Trophoblast cell (in vitro differentiated cells and primary cell): ENCODE measurements at regions not wholly inside any gene's neighbourhood (a gene's known extent, or its start where the extent isn't known, plus 50 kb on each side); places are given as distances from the start of the nearest gene placed in this dataset.

Source experiments
- DNase-seq, 2 donors: peaks; one replicate each; pipeline ENCODE4 v3.0.0-alpha.2; 2016
- H2AFZ ChIP-seq: 2 replicates; pipeline ENCODE4 v1.6.1; 2013; ENCODE audit warnings: low read length, moderate library complexity, mild to moderate bottlenecking; ENCODE audit not compliant: insufficient read depth, poor library complexity
- H2AK5ac ChIP-seq: 2 replicates; pipeline ENCODE4 v1.6.1; 2013; ENCODE audit warnings: mild to moderate bottlenecking, low read length
- H2BK120ac ChIP-seq: 2 replicates; pipeline ENCODE4 v1.6.1; 2013; ENCODE audit warnings: low read length, mild to moderate bottlenecking, moderate library complexity; ENCODE audit not compliant: insufficient read depth, poor library complexity
- H2BK12ac ChIP-seq: 2 replicates; pipeline ENCODE4 v1.6.1; 2013; ENCODE audit warnings: mild to moderate bottlenecking, low read length, moderate library complexity
- H2BK5ac ChIP-seq: 2 replicates; pipeline ENCODE4 v1.6.1; 2013; ENCODE audit warnings: low read length, low read depth, moderate library complexity, mild to moderate bottlenecking; ENCODE audit not compliant: poor library complexity
- H3K14ac ChIP-seq: 2 replicates; pipeline ENCODE4 v1.6.1; 2013; ENCODE audit warnings: mild to moderate bottlenecking, low read length
- H3K18ac ChIP-seq: 2 replicates; pipeline ENCODE4 v1.6.1; 2013; ENCODE audit warnings: mild to moderate bottlenecking, low read length
- H3K23ac ChIP-seq: 2 replicates; pipeline ENCODE4 v1.6.1; 2013; ENCODE audit warnings: low read length
- H3K27ac ChIP-seq: 2 replicates; pipeline ENCODE4 v1.5.1; 2013; ENCODE audit warnings: low read depth, mild to moderate bottlenecking, inconsistent platforms, low read length, moderate library complexity
- H3K27me3 ChIP-seq: 2 replicates; pipeline ENCODE4 v1.6.1; 2013; ENCODE audit warnings: inconsistent platforms, mild to moderate bottlenecking, low read length, moderate library complexity; ENCODE audit not compliant: insufficient read depth
- H3K36me3 ChIP-seq, 2 experiments: 1 replicate in 1 of 2; 2 replicates in 1 of 2; pipeline ENCODE4 v1.6.1; 2013; ENCODE audit warnings: low read length in 2 of 2, mild to moderate bottlenecking in 2 of 2, moderate library complexity in 1 of 2; ENCODE audit not compliant: insufficient read depth in 2 of 2, control insufficient read depth in 1 of 2
- H3K4ac ChIP-seq: 2 replicates; pipeline ENCODE4 v1.6.1; 2013; ENCODE audit warnings: low read depth, mild to moderate bottlenecking, low read length, moderate library complexity
- H3K4me1 ChIP-seq, 2 experiments: 1 replicate in 1 of 2; 2 replicates in 1 of 2; pipeline ENCODE4 v1.6.1; 2013; ENCODE audit warnings: low read length in 2 of 2, mild to moderate bottlenecking in 2 of 2, moderate library complexity in 1 of 2; ENCODE audit not compliant: insufficient read depth in 2 of 2, control insufficient read depth in 1 of 2
- H3K4me2 ChIP-seq: 2 replicates; pipeline ENCODE4 v1.6.1; 2013; ENCODE audit warnings: inconsistent platforms, mild to moderate bottlenecking, low read length, moderate library complexity
- H3K4me3 ChIP-seq: 2 replicates; pipeline ENCODE4 v1.5.1; 2013; ENCODE audit warnings: mild to moderate bottlenecking, low read depth, low read length, inconsistent platforms
- H3K79me1 ChIP-seq: one replicate; pipeline ENCODE4 v1.6.1; 2013; ENCODE audit warnings: low read length
- H3K79me2 ChIP-seq: 2 replicates; pipeline ENCODE4 v1.6.1; 2013; ENCODE audit warnings: low read length, mild to moderate bottlenecking; ENCODE audit not compliant: control insufficient read depth, insufficient read depth, poor library complexity
- H3K9ac ChIP-seq: 2 replicates; pipeline ENCODE4 v1.6.1; 2013; ENCODE audit warnings: mild to moderate bottlenecking, low read length
- H3K9me3 ChIP-seq: 2 replicates; pipeline ENCODE4 v1.6.1; 2013; ENCODE audit warnings: low read depth, mild to moderate bottlenecking, control low read depth, inconsistent platforms, low read length; ENCODE audit not compliant: insufficient read depth
- H4K12ac ChIP-seq: 2 replicates; pipeline ENCODE4 v1.6.1; 2013; ENCODE audit warnings: low read depth, mild to moderate bottlenecking, low read length, moderate library complexity
- H4K8ac ChIP-seq: 2 replicates; pipeline ENCODE4 v1.6.1; 2013; ENCODE audit warnings: low read depth, mild to moderate bottlenecking, low read length, moderate library complexity
- H4K91ac ChIP-seq: one replicate; pipeline ENCODE4 v1.6.1; 2013; ENCODE audit warnings: low read depth, mild to moderate bottlenecking, low read length, moderate library complexity
- WGBS: extraction: QIAGEN DNeasy Blood & Tissue Kit; methylation state at CpG from one replicate; pipeline ENCODE4 v1.1.7; 2013; ENCODE audit warnings: missing lambda C conversion rate; ENCODE audit not compliant: insufficient read length, insufficient coverage; ENCODE audit errors: extremely low coverage; 5-methylcytosine and 5-hydroxymethylcytosine counted together

- H3K79me1 ChIP-seq: peaks cover 12% of the 10 kb centered on the region
- no peak for DNase-seq
- no peak overlapping the region for H3K4me2 ChIP-seq
- no peak overlapping the region for H3K9ac ChIP-seq
- no peaks in the 10 kb centered on the region for H3K27me3 ChIP-seq
- no peak overlapping the region for H3K18ac ChIP-seq
- H4K91ac ChIP-seq: peak overlapping the region; percentile 3
- no peak overlapping the region for H3K4ac ChIP-seq
- no peak overlapping the region for H2AFZ ChIP-seq
- no CpG with 5 or more reads among the region's 6 CpGs for WGBS
- no peak overlapping the region for H2BK5ac ChIP-seq
- H2BK12ac ChIP-seq: no peak overlapping the region
- no peak overlapping the region for H3K27ac ChIP-seq
- H3K9me3 ChIP-seq: peaks cover 2% of the 10 kb centered on the region
- H3K14ac ChIP-seq: no peak overlapping the region
- no peak overlapping the region for H2BK120ac ChIP-seq
- H3K36me3 ChIP-seq: no peaks in the 10 kb centered on the region
- H3K23ac ChIP-seq: no peak overlapping the region
- H4K8ac ChIP-seq: no peak overlapping the region
- H3K79me2 ChIP-seq: no peaks in the 10 kb centered on the region
- H3K4me3 ChIP-seq: no peak overlapping the region
- H4K12ac ChIP-seq: no peak overlapping the region
- no peak overlapping the region for H2AK5ac ChIP-seq
- peaks cover 0 to 10% of the 10 kb centered on the region in 2 experiments for H3K4me1 ChIP-seq
Measured at GRCh38 chr21:35929901-35930300, 130.4 kb downstream of the SETD4 start.

DNA sequence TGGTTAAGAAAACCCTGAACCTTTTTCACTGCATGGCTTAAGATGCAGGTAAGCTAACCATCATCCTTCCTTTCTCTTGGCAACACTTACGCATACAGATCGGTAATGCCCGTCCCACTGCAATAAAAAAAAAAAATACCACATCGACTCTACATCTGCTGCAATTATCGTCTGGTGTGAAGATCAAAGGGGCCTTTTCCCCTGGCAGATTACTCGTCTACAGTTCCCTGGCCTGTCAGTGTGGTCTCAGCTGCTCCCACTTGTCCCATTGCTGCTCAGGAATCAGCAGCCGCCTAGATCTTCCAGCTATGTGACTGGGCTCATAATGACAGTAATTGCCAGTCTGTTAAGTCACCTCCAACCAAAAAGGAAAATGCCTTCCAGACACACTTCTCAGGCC lies 133.1 kb downstream of the SETD4 start:
- no CpG with 5 or more reads among the region's 7 CpGs for WGBS
- Histone ChIP-seq H3K4me3 (no peak overlapping the region), H2BK120ac (no peak overlapping the region)

GRCh38 chr21:35926003-35926740 lies 134.2 kb downstream of the SETD4 start:
- H3K9me3 ChIP-seq: peaks cover 2% of the 10 kb centered on the region
- no peak overlapping the region for H2AFZ ChIP-seq
- no peaks in the 10 kb centered on the region for H3K79me2 ChIP-seq
- no peak overlapping the region for H3K27ac ChIP-seq
- H3K27me3 ChIP-seq: no peaks in the 10 kb centered on the region
- H2BK5ac ChIP-seq: no peak overlapping the region
- no peak overlapping the region for H4K12ac ChIP-seq
- H4K91ac ChIP-seq: no peak overlapping the region
- WGBS: no CpG with 5 or more reads among the region's 3 CpGs
- H2AK5ac ChIP-seq: no peak overlapping the region
- no peak overlapping the region for H3K18ac ChIP-seq
- no peak overlapping the region for H3K4me2 ChIP-seq
- H2BK120ac ChIP-seq: no peak overlapping the region
- H3K9ac ChIP-seq: no peak overlapping the region
- no peaks in the 10 kb centered on the region for H3K36me3 ChIP-seq
- peaks cover under 1% of the 10 kb centered on the region for H3K79me1 ChIP-seq
- no peak overlapping the region for H3K4ac ChIP-seq
- H3K14ac ChIP-seq: no peak overlapping the region
- DNase-seq: no peak
- no peak overlapping the region for H3K4me3 ChIP-seq
- H4K8ac ChIP-seq: no peak overlapping the region
- H3K23ac ChIP-seq: no peak overlapping the region
- peaks cover 0 to 4% of the 10 kb centered on the region in 2 experiments for H3K4me1 ChIP-seq
- H2BK12ac ChIP-seq: no peak overlapping the region

More for the DNA sequence above, 133.1 kb downstream of the SETD4 start:
- Histone ChIP-seq H3K27me3 (no peaks in the 10 kb centered on the region), H2BK12ac (no peak overlapping the region), H3K36me3 (no peaks in the 10 kb centered on the region), H3K4ac (no peak overlapping the region), H3K79me2 (no peaks in the 10 kb centered on the region), H3K27ac (no peak overlapping the region), H3K79me1 (peaks cover 3% of the 10 kb centered on the region), H4K8ac (no peak overlapping the region), H3K23ac (no peak overlapping the region), H2BK5ac (no peak overlapping the region), H3K14ac (no peak overlapping the region), H2AFZ (no peak overlapping the region), H2AK5ac (no peak overlapping the region), H3K9ac (no peak overlapping the region), H4K91ac (no peak overlapping the region), H3K18ac (no peak overlapping the region), H4K12ac (no peak overlapping the region), H3K4me2 (peak overlapping the region; percentile 23), H3K4me1 (peaks cover 0 to 6% of the 10 kb centered on the region in 2 experiments), H3K9me3 (peaks cover 2% of the 10 kb centered on the region)
- no peak for DNase-seq

DNA sequence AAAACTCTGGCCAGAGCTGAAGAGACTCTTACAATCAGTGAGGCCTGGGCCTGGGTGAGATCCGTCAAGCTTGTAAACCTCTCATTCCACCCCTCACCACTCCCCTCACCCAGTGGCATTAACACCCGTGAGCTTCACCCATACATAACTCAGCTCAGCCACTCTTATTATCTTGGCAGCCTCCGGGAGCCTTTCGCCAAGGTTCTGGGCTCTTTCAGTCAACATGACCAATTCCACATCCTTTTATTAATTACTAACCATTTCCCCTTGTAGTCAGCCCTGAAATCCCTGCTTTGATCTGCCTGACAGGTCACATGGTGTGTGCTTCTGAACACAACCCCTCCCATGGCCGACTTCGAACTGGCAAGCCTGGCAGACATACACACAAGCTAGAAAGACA lies 134.8 kb downstream of the SETD4 start:
- Histone ChIP-seq H3K27ac (no peak overlapping the region), H3K36me3 (no peaks in the 10 kb centered on the region), H3K18ac (no peak overlapping the region), H3K4me2 (no peak overlapping the region), H3K79me1 (no peaks in the 10 kb centered on the region), H2AFZ (no peak overlapping the region), H3K14ac (no peak overlapping the region), H3K9ac (no peak overlapping the region), H3K9me3 (peaks cover 2% of the 10 kb centered on the region), H3K4me1 (peaks cover 0 to 3% of the 10 kb centered on the region in 2 experiments), H4K8ac (no peak overlapping the region), H2BK5ac (no peak overlapping the region), H4K12ac (no peak overlapping the region), H3K79me2 (no peaks in the 10 kb centered on the region), H4K91ac (no peak overlapping the region), H3K4me3 (no peak overlapping the region), H2BK120ac (no peak overlapping the region), H2AK5ac (no peak overlapping the region), H3K23ac (no peak overlapping the region), H3K4ac (no peak overlapping the region), H2BK12ac (peak overlapping the region; percentile 17), H3K27me3 (no peaks in the 10 kb centered on the region)
- DNase-seq: no peak
- WGBS: no CpG with 5 or more reads among the region's 6 CpGs
